ENCODE measurements at regions not wholly inside any gene's neighbourhood (a gene's known extent, or its start where the extent isn't known, plus 50 kb on each side); places are given as distances from the start of the nearest gene placed in this dataset.

DNA sequence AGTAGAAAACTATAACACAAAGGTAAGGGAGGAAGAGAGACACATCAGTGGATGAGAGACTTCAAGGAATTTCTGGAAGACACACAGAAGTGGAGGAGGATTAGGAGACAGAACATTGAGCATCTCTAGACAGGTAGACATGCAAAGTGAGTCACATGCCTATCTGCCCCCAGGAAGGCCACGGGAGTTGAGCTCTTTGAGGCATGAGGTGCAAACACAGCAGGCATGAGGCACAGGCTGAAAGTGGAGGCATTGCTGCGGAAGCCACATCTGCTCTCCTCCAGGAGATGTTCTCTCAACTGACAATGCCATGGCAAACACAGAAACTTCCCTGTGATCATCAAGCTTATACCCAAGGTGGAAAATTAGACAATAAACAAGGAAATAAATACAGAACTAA lies 481.6 kb upstream of the MYT1L start:
- Histone ChIP-seq H3K4me3 (no peak overlapping the region), H3K36me3 (replicated peaks; ENCODE audit: insufficient read depth, low read depth) (no peaks in the 10 kb centered on the region), H3K27ac (no peak overlapping the region), H3K79me2 (no peaks in the 10 kb centered on the region), H4K20me1 (ENCODE audit: insufficient read depth, poor library complexity, severe bottlenecking) (no peaks in the 10 kb centered on the region), H3K4me2 (no peak overlapping the region), H2AFZ (no peak overlapping the region), H3K9me3 (ENCODE audit: low read depth) (no peaks in the 10 kb centered on the region), H3K4me1 (ENCODE audit: insufficient read depth) (no peaks in the 10 kb centered on the region), H3K27me3 (no peaks in the 10 kb centered on the region), H3K9me2 (replicated peaks; ENCODE audit: insufficient read depth) (no peaks in the 10 kb centered on the region)
- WGBS (ENCODE audit: low lambda C conversion rate, missing lambda C conversion rate) = 73% methylated on average over 2 of the region's 2 CpGs
- TF ChIP-seq, protein P1, sequence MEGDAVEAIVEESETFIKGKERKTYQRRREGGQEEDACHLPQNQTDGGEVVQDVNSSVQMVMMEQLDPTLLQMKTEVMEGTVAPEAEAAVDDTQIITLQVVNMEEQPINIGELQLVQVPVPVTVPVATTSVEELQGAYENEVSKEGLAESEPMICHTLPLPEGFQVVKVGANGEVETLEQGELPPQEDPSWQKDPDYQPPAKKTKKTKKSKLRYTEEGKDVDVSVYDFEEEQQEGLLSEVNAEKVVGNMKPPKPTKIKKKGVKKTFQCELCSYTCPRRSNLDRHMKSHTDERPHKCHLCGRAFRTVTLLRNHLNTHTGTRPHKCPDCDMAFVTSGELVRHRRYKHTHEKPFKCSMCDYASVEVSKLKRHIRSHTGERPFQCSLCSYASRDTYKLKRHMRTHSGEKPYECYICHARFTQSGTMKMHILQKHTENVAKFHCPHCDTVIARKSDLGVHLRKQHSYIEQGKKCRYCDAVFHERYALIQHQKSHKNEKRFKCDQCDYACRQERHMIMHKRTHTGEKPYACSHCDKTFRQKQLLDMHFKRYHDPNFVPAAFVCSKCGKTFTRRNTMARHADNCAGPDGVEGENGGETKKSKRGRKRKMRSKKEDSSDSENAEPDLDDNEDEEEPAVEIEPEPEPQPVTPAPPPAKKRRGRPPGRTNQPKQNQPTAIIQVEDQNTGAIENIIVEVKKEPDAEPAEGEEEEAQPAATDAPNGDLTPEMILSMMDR (IDR thresholded peaks at IDR 0.05; ENCODE audit: poor library complexity) = no peak
- TF ChIP-seq EZH2phosphoT487 (IDR thresholded peaks at IDR 0.05; ENCODE audit: low read depth, severe bottlenecking, unreplicated experiment) (no peak), EZH2 (IDR thresholded peaks at IDR 0.05; ENCODE audit: borderline replicate concordance) (no peak)
- no peak for DNase-seq (ENCODE audit: low spot score)

DNA sequence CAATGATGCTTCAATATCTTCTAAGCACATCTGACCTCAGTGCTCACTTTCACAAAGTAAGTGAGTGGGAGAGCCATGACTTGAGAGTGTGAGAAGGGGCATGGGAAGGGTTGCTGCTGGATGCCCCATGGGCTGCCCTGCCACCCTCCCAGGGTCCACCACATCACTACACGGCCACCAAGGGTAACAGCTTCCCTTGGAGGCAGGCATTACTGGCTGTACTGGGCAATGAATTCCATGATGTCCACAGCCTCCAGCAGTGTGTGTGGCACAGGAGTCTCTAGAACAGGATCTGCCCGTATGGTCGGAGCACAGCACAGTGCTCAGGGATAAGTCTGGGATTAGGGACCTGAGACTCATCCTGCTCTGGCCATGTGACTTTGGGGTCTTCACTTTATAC lies 481.0 kb upstream of the MYT1L start:
- no peak overlapping the region for H3K4me2 ChIP-seq
- 67% methylated on average over 3 of the region's 3 CpGs for WGBS (ENCODE audit: low lambda C conversion rate, missing lambda C conversion rate)

DNA sequence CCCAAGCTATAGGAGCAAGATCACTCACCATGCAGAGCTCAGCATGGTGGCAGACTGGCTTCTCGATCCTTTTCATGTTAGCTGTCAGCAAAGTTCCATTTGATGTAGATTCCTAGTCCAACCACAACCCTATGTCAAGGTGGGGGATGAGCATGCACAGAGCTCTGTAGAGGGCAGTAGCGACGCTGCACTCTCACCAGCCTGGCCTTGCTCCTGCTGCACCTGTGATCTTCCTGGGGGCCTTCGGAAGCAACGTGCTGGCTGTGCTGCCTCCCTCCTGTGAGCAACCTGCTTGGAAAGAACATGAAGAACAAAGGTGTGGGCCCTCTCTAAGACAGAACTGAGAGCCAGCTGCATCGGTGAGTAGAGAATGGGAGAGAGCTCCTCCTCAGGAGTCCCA lies 479.4 kb upstream of the MYT1L start:
- no peak overlapping the region for H3K27ac ChIP-seq

More for the DNA sequence above, 481.0 kb upstream of the MYT1L start:
- Histone ChIP-seq H3K27me3 (no peaks in the 10 kb centered on the region), H3K9me3 (ENCODE audit: low read depth) (no peaks in the 10 kb centered on the region), H2AFZ (no peak overlapping the region), H3K27ac (no peak overlapping the region), H3K36me3 (replicated peaks; ENCODE audit: insufficient read depth, low read depth) (no peaks in the 10 kb centered on the region), H3K4me3 (no peak overlapping the region), H3K79me2 (no peaks in the 10 kb centered on the region), H3K9me2 (replicated peaks; ENCODE audit: insufficient read depth) (no peaks in the 10 kb centered on the region), H4K20me1 (ENCODE audit: insufficient read depth, poor library complexity, severe bottlenecking) (no peaks in the 10 kb centered on the region), H3K4me1 (ENCODE audit: insufficient read depth) (no peaks in the 10 kb centered on the region)
- DNase-seq (ENCODE audit: low spot score) = no peak
- TF ChIP-seq, protein P1 (IDR thresholded peaks at IDR 0.05; ENCODE audit: poor library complexity) = no peak
- TF ChIP-seq EZH2phosphoT487 (IDR thresholded peaks at IDR 0.05; ENCODE audit: low read depth, severe bottlenecking, unreplicated experiment) (no peak), EZH2 (IDR thresholded peaks at IDR 0.05; ENCODE audit: borderline replicate concordance) (no peak)

More for the DNA sequence above, 479.4 kb upstream of the MYT1L start:
- H3K9me2 ChIP-seq (replicated peaks; ENCODE audit: insufficient read depth) = no peaks in the 10 kb centered on the region
- no peaks in the 10 kb centered on the region for H4K20me1 ChIP-seq (ENCODE audit: insufficient read depth, poor library complexity, severe bottlenecking)
- no peak overlapping the region for H2AFZ ChIP-seq
- H3K4me2 ChIP-seq = no peak overlapping the region
- no peak overlapping the region for H3K4me3 ChIP-seq
- DNase-seq (ENCODE audit: low spot score) = no peak
- H3K79me2 ChIP-seq = no peaks in the 10 kb centered on the region
- no peaks in the 10 kb centered on the region for H3K9me3 ChIP-seq (ENCODE audit: low read depth)
- no peaks in the 10 kb centered on the region for H3K36me3 ChIP-seq (replicated peaks; ENCODE audit: insufficient read depth, low read depth)
- no peaks in the 10 kb centered on the region for H3K27me3 ChIP-seq
- H3K4me1 ChIP-seq (ENCODE audit: insufficient read depth) = no peaks in the 10 kb centered on the region
- TF ChIP-seq EZH2 (IDR thresholded peaks at IDR 0.05; ENCODE audit: borderline replicate concordance) = no peak
- TF ChIP-seq EZH2phosphoT487 (IDR thresholded peaks at IDR 0.05; ENCODE audit: low read depth, severe bottlenecking, unreplicated experiment) = no peak
- TF ChIP-seq, protein P1 (IDR thresholded peaks at IDR 0.05; ENCODE audit: poor library complexity) = no peak
- 64% methylated on average over 6 of the region's 6 CpGs for WGBS (ENCODE audit: low lambda C conversion rate, missing lambda C conversion rate)
